GM19023 (cell line): ENCODE measurements at regions not wholly inside any gene's neighbourhood (a gene's known extent, or its start where the extent isn't known, plus 50 kb on each side); places are given as distances from the start of the nearest gene placed in this dataset.
"Not testable (repeated sequence)": the region's sequence is repeated elsewhere in the genome, so short reads cannot be mapped to it uniquely, and the experiment has no call there.

Experiments
- ATAC-seq: cut with Tn5 transposase; IDR thresholded peaks from one replicate; pipeline ENCODE4 v1.9.1; 2021; ENCODE audit warnings: mild to moderate bottlenecking, moderate library complexity; ENCODE audit not compliant: unreplicated experiment

DNA sequence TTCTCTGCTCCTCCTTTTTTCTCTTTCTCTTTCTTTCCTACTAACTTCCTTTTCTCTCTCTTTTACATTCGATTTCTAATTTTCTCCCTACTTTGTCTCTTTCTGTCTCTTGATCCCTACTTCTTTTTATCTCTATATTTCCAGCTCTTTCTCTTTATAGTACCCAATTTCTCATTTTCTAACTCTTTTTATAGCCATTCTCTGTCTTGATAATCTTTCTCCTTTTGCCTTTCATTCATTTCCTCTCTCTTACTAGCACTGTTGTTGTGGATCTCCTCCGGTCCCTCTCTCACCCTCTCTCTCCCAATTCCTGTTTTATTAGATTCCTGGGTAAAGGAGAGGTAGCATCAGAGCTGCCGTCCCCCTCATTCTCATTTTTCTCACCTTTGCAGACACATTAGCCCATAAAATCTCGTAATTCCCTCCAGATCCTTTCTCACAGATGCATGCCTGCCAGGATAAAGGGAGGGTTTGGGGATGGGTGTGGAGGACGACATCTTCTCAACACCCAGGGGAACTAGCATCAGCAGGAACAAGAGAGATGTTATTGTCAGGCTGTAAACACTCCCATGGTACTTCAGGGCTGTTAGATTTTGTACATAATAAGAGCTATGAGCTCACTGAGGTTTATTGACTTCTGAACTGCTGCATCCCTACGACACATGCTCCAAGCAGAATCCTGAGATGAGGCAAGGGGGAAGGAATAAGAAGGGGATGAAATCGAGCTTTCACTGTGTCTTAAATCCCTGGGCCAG is 159.0 kb upstream of the GALNT2 start:
- no peak for ATAC-seq

DNA sequence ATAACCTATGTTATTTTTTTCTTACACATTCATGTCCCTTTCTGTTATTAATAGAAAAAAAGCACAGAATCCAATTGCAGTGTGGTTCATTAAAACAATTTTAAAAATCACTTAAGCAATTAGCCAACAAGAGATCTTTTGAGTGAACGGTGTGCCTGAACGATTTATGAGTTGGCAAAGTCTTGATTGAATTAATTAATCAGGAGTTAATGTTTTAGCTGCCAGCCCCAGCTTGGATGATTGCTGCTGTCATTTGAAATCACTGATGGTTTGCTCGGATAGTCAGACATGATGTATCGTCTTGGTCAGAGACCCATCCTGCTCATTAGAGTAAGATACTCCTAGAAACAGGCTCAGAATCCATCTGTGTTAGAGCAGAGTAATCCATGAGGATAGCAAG is 158.3 kb upstream of the GALNT2 start:
- ATAC-seq: no peak

DNA sequence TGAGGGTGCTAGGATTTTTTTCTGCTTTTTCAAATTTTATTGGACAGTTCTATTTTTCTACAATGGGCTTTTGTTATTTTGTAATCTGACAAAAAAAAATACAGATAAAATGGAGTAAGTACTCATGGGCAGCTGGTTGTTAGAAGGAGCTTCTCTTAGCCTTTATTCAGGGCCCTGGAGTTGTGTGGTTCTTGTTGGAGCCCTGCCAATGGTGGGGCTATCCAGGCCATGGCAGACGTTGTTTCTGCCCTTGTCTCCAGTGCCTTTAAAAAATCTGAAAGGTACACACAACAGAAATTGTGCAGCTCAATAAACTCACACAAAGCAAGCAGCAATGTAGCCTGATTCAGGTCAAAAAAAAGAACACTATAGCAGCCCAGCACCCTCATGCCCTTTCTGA is 153.5 kb upstream of the GALNT2 start:
- no peak for ATAC-seq

DNA sequence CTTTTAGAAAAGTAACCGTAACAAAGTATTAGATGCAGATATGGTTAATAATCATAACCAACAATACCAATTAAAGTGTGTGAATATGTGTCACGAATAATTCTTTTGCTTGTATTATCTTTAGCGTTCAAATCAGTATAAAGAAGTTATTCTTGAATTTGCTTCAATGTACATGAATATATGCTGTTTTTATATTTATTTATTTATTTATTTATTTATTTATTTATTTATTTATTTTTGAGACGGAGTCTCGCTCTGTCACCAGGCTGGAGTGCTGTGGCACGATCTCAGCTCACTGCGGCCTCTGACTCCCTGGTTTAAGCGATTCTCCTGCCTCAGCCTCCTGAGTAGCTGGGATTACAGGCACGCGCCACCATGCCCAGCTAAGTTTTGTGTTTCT is 147.6 kb upstream of the GALNT2 start:
- not testable (repeated sequence) for ATAC-seq

- no peak for ATAC-seq
Observed at GRCh38 chr1:229920683-229921082, 146.4 kb upstream of the GALNT2 start.

- ATAC-seq: no peak
Observed at GRCh38 chr1:229922249-229922648, 144.8 kb upstream of the GALNT2 start.

DNA sequence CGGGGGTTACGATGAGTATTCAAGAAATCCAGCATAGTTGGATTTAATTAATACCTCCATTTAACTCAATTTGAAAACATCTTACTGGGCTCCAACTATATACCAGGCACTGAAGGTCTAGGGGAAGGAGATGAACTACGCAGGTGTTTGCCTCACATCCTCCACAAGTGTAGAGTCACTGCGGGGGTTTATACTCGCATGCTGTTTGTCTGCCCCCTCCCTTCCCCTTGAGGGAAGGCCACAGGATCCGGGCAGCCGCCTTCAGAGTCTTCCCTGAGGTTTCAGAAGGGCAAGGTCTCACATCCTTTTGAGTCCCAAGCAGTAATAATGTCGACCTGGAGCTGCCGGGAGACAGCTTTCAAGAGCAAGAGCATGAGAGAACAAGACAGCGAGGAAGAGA is 142.4 kb upstream of the GALNT2 start:
- no peak for ATAC-seq

DNA sequence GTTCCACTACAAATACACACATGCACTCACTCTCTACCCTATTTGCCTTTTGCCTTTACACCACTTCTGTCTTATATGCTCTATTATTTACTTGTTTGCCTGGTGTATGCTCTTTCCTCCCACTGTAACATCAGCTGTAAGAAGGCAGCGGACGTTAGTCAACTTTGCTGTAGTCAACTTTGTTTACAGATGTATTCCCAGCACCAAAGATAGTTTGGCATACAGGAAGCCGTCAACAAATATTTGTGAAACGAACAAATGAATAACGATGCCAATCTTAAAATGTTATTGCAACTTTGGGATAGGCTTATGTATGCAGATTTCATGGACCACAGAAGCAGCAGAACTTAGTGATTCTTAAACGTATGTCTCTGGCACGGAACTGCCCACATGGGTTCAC is 138.3 kb upstream of the GALNT2 start:
- no peak for ATAC-seq

DNA sequence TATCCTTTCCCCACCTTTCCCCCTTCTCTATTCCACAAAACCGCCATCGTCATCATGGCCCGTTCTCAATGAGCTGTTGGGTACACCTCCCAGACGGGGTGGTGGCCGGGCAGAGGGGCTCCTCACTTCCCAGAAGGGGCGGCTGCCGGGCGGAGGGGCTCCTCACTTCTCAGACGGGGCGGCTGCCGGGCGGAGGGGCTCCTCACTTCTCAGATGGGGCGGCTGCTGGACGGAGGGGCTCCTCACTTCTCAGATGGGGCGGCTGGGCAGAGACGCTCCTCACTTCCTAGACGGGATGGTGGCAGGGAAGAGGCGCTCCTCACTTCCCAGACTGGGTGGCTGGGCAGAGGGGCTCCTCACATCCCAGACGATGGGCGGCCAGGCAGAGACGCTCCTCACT is 135.3 kb upstream of the GALNT2 start:
- not testable (repeated sequence) for ATAC-seq

DNA sequence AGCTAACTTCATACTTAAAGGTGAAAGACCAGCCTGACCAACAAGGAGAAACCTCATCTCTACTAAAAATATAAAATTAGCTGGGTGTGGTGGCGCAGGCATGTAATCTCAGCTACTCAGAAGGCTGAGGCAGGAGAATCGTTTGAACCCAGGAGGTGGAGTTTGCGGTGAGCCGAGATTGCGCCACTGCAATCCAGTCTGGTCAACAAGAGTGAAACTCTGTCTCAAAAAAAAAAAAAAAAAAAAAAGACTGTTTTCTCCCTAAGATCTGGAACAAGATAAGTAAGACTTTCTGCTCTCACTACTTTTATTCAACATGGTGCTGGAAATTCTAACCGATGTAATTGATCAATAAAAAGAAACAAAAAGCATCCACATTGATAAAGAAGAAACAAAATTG is 131.9 kb upstream of the GALNT2 start:
- not testable (repeated sequence) for ATAC-seq

DNA sequence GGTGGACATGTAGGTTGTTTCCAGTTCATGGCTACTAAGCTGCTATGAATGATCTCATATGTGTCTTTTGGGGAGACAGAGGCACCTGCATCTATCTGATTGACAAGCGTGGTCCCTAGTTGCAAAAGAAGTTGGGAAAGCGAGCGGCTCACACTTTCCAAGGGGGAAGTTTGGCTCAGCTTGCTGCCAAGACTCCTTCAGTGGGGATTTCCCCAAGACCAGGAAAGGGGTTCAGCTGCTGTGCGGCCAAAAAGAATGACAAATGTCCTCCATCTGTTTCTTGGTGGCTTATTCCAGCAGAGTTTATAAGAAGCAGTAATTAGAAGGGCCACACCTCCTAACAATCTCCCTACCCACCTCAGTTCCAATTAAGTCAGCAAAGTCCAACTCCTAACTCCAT is 128.5 kb upstream of the GALNT2 start:
- ATAC-seq: no peak

GRCh38 chr1:229940684-229941083 is 126.4 kb upstream of the GALNT2 start:
- no peak for ATAC-seq

- no peak for ATAC-seq
Observed at GRCh38 chr1:229941160-229941559, 125.9 kb upstream of the GALNT2 start.

GRCh38 chr1:229941831-229942230 is 125.2 kb upstream of the GALNT2 start:
- no peak for ATAC-seq

- ATAC-seq: no peak
Observed at GRCh38 chr1:229942501-229942900, 124.5 kb upstream of the GALNT2 start.

GRCh38 chr1:229943148-229943714 is 123.8 kb upstream of the GALNT2 start:
- no peak for ATAC-seq

DNA sequence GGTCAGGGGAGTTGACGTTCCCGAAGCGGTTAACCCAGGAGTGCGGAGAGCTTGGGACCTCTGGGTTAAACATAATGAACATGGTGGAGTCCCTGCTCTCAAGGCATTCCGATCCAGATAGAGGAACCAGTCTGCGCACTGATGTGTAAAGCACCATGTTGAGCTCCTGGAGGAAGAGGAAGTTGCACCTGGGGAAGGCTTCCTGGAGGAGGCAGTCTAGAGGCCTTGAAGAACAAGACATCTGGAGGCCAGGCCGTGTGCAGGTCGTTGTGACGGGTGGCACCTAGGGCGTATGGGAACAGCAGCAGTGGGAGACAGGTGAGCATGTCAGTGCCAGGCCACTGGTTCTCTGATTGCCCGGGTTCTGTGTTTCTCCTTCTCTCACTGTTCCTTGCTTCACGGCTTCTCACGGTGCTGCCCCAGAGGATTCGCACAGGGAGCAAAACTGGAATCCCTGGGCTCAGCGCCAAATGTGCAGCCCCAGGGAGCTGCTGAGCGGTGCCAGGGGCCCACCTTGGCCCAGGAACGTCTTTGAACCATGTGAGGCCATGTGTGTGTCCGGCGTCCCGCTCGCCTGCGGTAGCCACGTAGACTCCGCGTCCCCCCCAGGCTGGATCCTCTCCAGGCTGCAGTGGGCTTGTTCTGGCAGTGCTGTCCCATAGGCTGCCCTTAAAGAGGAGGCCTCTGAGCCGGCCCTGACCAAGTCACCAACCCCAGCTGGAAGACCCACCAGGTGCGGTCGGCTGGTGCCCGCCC is 122.9 kb upstream of the GALNT2 start:
- no peak for ATAC-seq

- no peak for ATAC-seq
Observed at GRCh38 chr1:229945795-229946194, 121.2 kb upstream of the GALNT2 start.

- ATAC-seq: no peak
Observed at GRCh38 chr1:229947968-229948367, 119.1 kb upstream of the GALNT2 start.

GRCh38 chr1:229948438-229948837 is 118.6 kb upstream of the GALNT2 start:
- no peak for ATAC-seq

GRCh38 chr1:229949500-229949899 is 117.5 kb upstream of the GALNT2 start:
- no peak for ATAC-seq

DNA sequence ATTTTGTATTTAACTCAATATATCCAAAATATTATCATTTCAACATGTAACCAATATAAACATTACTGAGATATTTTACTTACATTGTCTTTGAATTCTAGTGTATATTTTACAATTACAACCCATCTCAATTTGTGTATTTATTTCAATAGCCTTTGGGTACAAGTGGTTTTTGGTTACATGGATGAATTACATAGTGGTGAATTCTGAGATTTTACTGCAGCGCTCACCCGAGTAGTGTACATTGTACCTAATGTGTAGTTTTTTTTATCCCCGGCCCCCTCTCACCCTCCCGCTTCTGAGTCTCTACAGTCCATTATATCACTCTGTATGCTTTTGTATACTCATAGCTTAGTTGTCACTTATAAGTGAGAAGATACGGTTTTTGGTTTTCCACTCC is 117.0 kb upstream of the GALNT2 start:
- no peak for ATAC-seq
